Activated CD4-positive, alpha-beta T cell treated with anti-CD3 and anti-CD28 coated beads for 36 hours (primary cell): ENCODE measurements at regions not wholly inside any gene's neighbourhood (a gene's known extent, or its start where the extent isn't known, plus 50 kb on each side); places are given as distances from the start of the nearest gene placed in this dataset.

ENCODE experiments used
- ATAC-seq: fragments of 200-7000 bp; cut with Tn5 transposase; one replicate; pipeline ENCODE4 v1.10.0; 2021; ENCODE audit warnings: mild to moderate bottlenecking, moderate library complexity
- CTCF ChIA-PET: fragments of 350-600 bp; sonication (Branson Sonifier 250); formaldehyde crosslinking; loops from one replicate; lab custom pipeline; 2021; ENCODE audit warnings: antibody characterized with exemption; lab: Charles Lee
- POLR2A ChIA-PET: fragments of 350-600 bp; sonication (Branson Sonifier 250); formaldehyde crosslinking; loops from one replicate; lab custom pipeline; 2021; ENCODE audit warnings: antibody characterized with exemption, inconsistent platforms; lab: Charles Lee
- DNase-seq: peaks from one replicate; pipeline ENCODE4 v3.0.0-alpha.2; 2020
- H3K27ac Mint-ChIP-seq: one replicate; pipeline ENCODE4 v1.8.0; 2021; ENCODE audit warnings: mixed read lengths
- H3K27me3 Mint-ChIP-seq: one replicate; pipeline ENCODE4 v1.8.0; 2021; ENCODE audit warnings: mixed read lengths
- H3K36me3 Mint-ChIP-seq: one replicate; pipeline ENCODE4 v1.8.0; 2021; ENCODE audit warnings: low read depth, mixed read lengths
- H3K4me1 Mint-ChIP-seq: one replicate; pipeline ENCODE4 v1.8.0; 2021; ENCODE audit warnings: mixed read lengths
- H3K4me3 Mint-ChIP-seq: one replicate; pipeline ENCODE4 v1.8.0; 2021; ENCODE audit warnings: mild to moderate bottlenecking, moderate library complexity, mixed read lengths
- H3K9me3 Mint-ChIP-seq: one replicate; pipeline ENCODE4 v1.8.0; 2021; ENCODE audit warnings: low read depth, mixed read lengths
- intact Hi-C, 2 experiments: fragments of 100-400 bp; cut with DNase I in 1 of 2; cut with micrococcal nuclease in 1 of 2; formaldehyde crosslinking; loops; one replicate each; pipeline versions ENCODE4 v1.14.2 to v1.15.1; 2022 to 2024; cut with DNase I, micrococcal nuclease

DNA sequence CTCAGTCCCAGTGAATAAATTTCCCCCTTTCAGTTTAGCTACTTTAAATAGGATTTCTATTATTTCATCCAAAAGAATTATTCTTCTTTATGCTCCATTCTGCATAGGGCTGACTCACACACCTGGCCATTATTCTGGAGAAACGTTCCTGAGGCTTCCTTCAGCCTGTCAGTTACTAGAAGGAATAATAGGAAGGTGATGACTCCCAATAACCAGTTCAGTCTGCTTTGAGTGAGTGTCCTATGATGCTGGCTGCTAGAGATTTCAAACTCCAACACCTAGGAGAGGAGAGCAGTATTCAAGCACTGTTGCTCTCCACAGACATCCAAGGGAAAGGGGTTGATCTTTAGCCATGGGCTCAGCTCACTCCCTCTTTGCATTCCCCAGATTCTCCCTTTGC, 117.8 kb downstream of the KCTD12 start:
- DNase-seq (no peak), ATAC-seq (no peak)
- Mint-ChIP-seq H3K4me3 (no peak overlapping the region), H3K27ac (no peak overlapping the region), H3K27me3 (no peaks in the 10 kb centered on the region), H3K9me3 (no peaks in the 10 kb centered on the region), H3K36me3 (no peaks in the 10 kb centered on the region), H3K4me1 (peaks cover 12% of the 10 kb centered on the region)
- CTCF ChIA-PET: no interaction called here
- POLR2A ChIA-PET: no interaction called here
- intact Hi-C loops: no loop called here

GRCh38 chr13:76764916-76765315, 121.3 kb downstream of the KCTD12 start:
- H3K27ac Mint-ChIP-seq: no peak overlapping the region
- intact Hi-C loops: no loop called here
- H3K4me3 Mint-ChIP-seq: no peak overlapping the region
- DNase-seq (no peak), ATAC-seq (no peak)
- peaks cover 12% of the 10 kb centered on the region for H3K4me1 Mint-ChIP-seq
- H3K9me3 Mint-ChIP-seq: no peaks in the 10 kb centered on the region
- CTCF ChIA-PET: interaction anchor here (0.9 kb wide), 1 partner anchor 17 kb away, joined by 3 read pairs; no protein-coding TSS in a partner anchor
- H3K27me3 Mint-ChIP-seq: no peaks in the 10 kb centered on the region
- POLR2A ChIA-PET: no interaction called here
- no peaks in the 10 kb centered on the region for H3K36me3 Mint-ChIP-seq

DNA sequence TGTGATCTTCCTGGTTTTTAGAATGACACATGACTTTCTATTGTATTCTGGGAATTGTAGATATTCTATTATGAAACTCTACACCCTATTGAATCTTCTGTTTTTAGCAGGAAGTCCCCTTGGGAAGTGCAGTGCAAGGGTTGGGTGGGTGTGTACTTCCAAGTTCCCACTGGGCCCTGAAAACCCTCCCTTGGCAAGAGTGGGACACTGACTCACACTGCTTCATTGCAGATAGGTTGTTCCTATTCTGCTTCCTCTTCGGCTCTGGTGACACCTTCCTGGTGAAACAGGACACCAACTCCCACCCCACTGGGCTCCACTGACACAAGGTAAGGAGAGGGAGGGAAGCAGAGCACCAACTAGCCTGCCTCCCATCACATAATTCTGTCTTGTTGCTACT, 121.8 kb downstream of the KCTD12 start:
- Mint-ChIP-seq H3K4me3 (no peak overlapping the region), H3K9me3 (no peaks in the 10 kb centered on the region), H3K36me3 (no peaks in the 10 kb centered on the region), H3K27me3 (no peaks in the 10 kb centered on the region), H3K27ac (no peak overlapping the region), H3K4me1 (peaks cover 9% of the 10 kb centered on the region)
- CTCF ChIA-PET: interaction anchor here (0.9 kb wide), 1 partner anchor 18 kb away, joined by 3 read pairs; no protein-coding TSS in a partner anchor
- intact Hi-C loops: no loop called here
- ATAC-seq (no peak), DNase-seq (no peak)
- POLR2A ChIA-PET: no interaction called here

DNA sequence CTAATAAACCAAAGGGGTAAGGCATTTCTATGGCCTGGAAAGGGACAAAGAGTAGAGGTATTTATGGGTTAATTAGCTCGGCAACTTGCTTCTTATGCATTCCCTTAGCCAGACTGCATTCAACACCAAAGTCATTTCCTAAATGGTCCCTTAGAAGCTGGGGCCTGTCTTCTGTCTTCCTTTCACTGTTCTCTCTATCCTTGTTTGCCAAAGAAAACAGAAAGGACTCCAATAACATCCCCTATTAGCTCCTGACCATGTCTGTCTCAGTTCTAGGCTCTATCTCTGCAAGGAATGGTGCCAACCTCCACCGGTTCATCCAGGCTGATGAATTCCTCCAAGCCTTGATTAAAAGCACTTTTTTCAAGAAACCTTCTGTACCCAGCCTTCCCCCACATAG, 123.5 kb downstream of the KCTD12 start:
- H3K4me1 Mint-ChIP-seq: no peaks in the 10 kb centered on the region
- H3K27ac Mint-ChIP-seq: no peak overlapping the region
- ChIA-PET POLR2A (no interaction called here), CTCF (no interaction called here)
- intact Hi-C loops: no loop called here
- no peaks in the 10 kb centered on the region for H3K9me3 Mint-ChIP-seq
- no peaks in the 10 kb centered on the region for H3K36me3 Mint-ChIP-seq
- DNase-seq: no peak
- H3K27me3 Mint-ChIP-seq: no peaks in the 10 kb centered on the region
- no peak overlapping the region for H3K4me3 Mint-ChIP-seq
- ATAC-seq: no peak

DNA sequence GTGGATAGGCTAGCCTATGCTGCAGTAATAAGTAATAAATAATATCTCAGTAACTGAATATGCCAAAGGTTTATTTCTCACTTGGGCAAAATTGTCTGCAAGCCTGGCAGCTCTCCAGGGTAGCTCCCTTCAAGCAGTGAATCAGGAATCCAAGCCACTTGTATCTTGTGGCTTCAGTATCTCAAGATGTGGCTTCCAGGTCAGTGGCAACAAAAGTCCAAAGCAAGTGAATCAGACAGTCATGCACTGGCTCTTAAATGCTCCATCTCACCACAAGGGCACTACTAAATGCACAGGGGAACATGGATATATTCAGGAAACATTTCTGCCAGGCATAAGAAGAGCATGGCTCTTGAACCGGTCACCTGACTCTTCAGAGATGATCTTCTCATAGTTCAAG, 126.3 kb downstream of the KCTD12 start:
- Mint-ChIP-seq H3K36me3 (no peaks in the 10 kb centered on the region), H3K27ac (no peak overlapping the region), H3K4me3 (no peak overlapping the region), H3K9me3 (no peaks in the 10 kb centered on the region), H3K27me3 (peaks cover 2% of the 10 kb centered on the region), H3K4me1 (no peaks in the 10 kb centered on the region)
- intact Hi-C loops: no loop called here
- DNase-seq (no peak), ATAC-seq (no peak)
- ChIA-PET POLR2A (no interaction called here), CTCF (no interaction called here)

GRCh38 chr13:76758738-76759137, 127.5 kb downstream of the KCTD12 start:
- no peaks in the 10 kb centered on the region for H3K4me1 Mint-ChIP-seq
- H3K9me3 Mint-ChIP-seq: no peaks in the 10 kb centered on the region
- no peak overlapping the region for H3K4me3 Mint-ChIP-seq
- intact Hi-C loops: no loop called here
- ChIA-PET POLR2A (no interaction called here), CTCF (interaction anchor here (0.6 kb wide), 1 partner anchor 1084 kb away, joined by 3 read pairs; no protein-coding TSS in a partner anchor)
- H3K27ac Mint-ChIP-seq: no peak overlapping the region
- DNase-seq (no peak), ATAC-seq (no peak)
- H3K27me3 Mint-ChIP-seq: peaks cover 2% of the 10 kb centered on the region
- H3K36me3 Mint-ChIP-seq: no peaks in the 10 kb centered on the region

DNA sequence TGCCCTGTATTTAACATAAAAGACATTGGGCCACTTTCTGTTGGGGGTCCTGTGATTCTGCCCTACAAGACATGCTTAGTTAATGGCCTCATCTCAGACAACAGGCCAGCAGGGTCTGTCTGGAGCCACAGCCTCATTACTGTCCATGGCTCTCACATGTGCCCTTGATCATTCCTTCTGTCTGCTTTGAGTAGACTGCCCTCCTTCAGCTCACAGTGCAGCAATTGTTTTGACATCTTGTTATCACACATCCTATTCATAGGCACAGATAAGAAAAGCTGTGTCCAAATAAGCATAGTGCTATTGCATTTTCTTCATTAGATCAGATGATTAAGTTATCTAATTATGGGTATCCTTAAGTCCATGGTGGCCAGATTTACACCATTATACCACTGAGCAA, 127.9 kb downstream of the KCTD12 start:
- intact Hi-C loops: no loop called here

GRCh38 chr13:76756451-76756850, 129.8 kb downstream of the KCTD12 start:
- POLR2A ChIA-PET: no interaction called here
- Mint-ChIP-seq H3K27me3 (peaks cover 5% of the 10 kb centered on the region), H3K4me3 (no peak overlapping the region), H3K36me3 (no peaks in the 10 kb centered on the region), H3K27ac (no peak overlapping the region), H3K4me1 (no peaks in the 10 kb centered on the region), H3K9me3 (no peaks in the 10 kb centered on the region)
- DNase-seq (no peak), ATAC-seq (no peak)
- CTCF ChIA-PET: no interaction called here
- intact Hi-C loops: no loop called here

More for the DNA sequence above, 127.9 kb downstream of the KCTD12 start:
- DNase-seq (no peak), ATAC-seq (no peak)
- Mint-ChIP-seq H3K4me3 (no peak overlapping the region), H3K27me3 (peaks cover 2% of the 10 kb centered on the region), H3K36me3 (no peaks in the 10 kb centered on the region), H3K9me3 (no peaks in the 10 kb centered on the region), H3K4me1 (no peaks in the 10 kb centered on the region), H3K27ac (no peak overlapping the region)
- CTCF ChIA-PET: no interaction called here
- POLR2A ChIA-PET: no interaction called here

DNA sequence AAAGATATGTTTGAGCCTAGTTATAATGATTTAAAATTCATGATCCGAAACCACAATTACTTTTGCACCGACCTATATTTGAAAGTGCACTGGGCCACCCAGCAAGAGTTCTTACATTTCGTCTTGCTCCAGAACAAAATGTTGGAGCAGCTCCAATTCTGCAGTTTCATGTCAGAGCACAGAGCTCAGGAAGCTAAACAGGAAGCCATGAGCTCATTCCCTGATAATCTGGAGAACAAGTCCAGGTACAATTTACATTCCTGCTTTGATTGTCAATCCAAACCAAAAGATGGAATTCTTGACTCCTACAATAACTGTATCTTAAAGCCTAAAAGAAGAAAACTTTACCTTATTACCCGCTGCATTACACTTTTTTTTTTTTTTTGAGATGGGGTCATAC, 131.8 kb downstream of the KCTD12 start:
- no peak overlapping the region for H3K27ac Mint-ChIP-seq
- intact Hi-C loops: no loop called here
- DNase-seq: no peak
- H3K4me3 Mint-ChIP-seq: no peak overlapping the region
- ChIA-PET POLR2A (no interaction called here), CTCF (interaction anchor here (0.6 kb wide), 1 partner anchor 116 kb away, joined by 3 read pairs; no protein-coding TSS in a partner anchor)
- no peaks in the 10 kb centered on the region for H3K4me1 Mint-ChIP-seq
- ATAC-seq: no peak
- peaks cover 5% of the 10 kb centered on the region for H3K27me3 Mint-ChIP-seq
- no peaks in the 10 kb centered on the region for H3K36me3 Mint-ChIP-seq
- H3K9me3 Mint-ChIP-seq: no peaks in the 10 kb centered on the region

DNA sequence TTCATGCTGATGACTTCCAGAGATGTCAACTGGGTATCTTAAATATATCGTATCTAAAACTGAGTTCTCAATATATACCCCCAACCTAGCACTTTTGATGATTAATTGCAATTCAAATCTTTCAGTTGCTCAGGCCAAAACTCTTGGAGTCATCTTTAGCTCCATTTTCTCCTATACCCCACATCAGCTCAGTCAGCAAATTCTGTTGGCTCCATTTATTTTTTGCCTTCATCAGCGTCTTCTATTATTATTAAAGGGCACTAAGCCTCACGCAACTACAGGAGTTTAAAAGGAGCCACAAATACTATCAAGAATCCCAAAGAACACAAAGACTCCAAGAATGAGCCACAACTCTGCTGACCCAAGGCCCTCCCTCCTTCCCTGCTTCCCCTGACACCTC, 134.9 kb downstream of the KCTD12 start:
- ATAC-seq (no peak), DNase-seq (no peak)
- intact Hi-C loops: no loop called here
- Mint-ChIP-seq H3K9me3 (no peaks in the 10 kb centered on the region), H3K4me1 (no peaks in the 10 kb centered on the region), H3K27me3 (peaks cover 3% of the 10 kb centered on the region), H3K27ac (no peak overlapping the region), H3K36me3 (no peaks in the 10 kb centered on the region), H3K4me3 (no peak overlapping the region)
- ChIA-PET POLR2A (no interaction called here), CTCF (interaction anchor here (0.6 kb wide), 1 partner anchor 44 kb away, joined by 3 read pairs; no protein-coding TSS in a partner anchor)

- H3K27ac Mint-ChIP-seq: no peak overlapping the region
- no peak for ATAC-seq
- H3K27me3 Mint-ChIP-seq: peaks cover 3% of the 10 kb centered on the region
- no peak overlapping the region for H3K4me3 Mint-ChIP-seq
- no peaks in the 10 kb centered on the region for H3K9me3 Mint-ChIP-seq
- intact Hi-C loops: no loop called here
- CTCF ChIA-PET: no interaction called here
- no peaks in the 10 kb centered on the region for H3K36me3 Mint-ChIP-seq
- no peak for DNase-seq
- POLR2A ChIA-PET: no interaction called here
- H3K4me1 Mint-ChIP-seq: no peaks in the 10 kb centered on the region
Measured at GRCh38 chr13:76750126-76750525, 136.1 kb downstream of the KCTD12 start.

- POLR2A ChIA-PET: interaction anchor here (0.6 kb wide), 1 partner anchor 236 kb away, joined by 12 read pairs; no protein-coding TSS in a partner anchor
- intact Hi-C loops: no loop called here
- CTCF ChIA-PET: no interaction called here
- Mint-ChIP-seq H3K27ac (no peak overlapping the region), H3K4me3 (no peak overlapping the region), H3K9me3 (peaks cover 3% of the 10 kb centered on the region), H3K27me3 (peaks cover 2% of the 10 kb centered on the region), H3K36me3 (no peaks in the 10 kb centered on the region), H3K4me1 (no peaks in the 10 kb centered on the region)
- no peak for DNase-seq
- no peak for ATAC-seq
Measured at GRCh38 chr13:76745261-76746200, 140.7 kb downstream of the KCTD12 start.
